ENCODE measurements at regions not wholly inside any gene's neighbourhood (a gene's known extent, or its start where the extent isn't known, plus 50 kb on each side); places are given as distances from the start of the nearest gene placed in this dataset.

DNA sequence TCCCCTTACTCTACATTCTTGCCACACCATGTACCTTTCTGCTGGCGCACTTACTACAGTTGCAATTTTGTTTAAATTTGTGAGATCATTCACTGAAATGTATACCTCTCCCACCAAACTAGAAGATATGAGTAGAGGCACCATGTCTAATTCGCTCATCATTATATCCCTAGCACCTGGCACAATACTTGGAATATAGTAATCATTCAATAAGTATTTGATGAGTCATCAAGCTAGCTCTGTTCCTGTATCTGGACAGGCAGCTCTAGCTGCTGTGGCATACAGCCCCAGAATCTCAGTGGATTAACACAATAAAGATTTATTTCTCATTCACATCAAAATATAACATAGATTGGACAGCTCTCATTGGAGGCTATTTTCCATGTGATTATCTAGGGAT is 245.9 kb downstream of the IDS start:
- Histone ChIP-seq H3K27me3 (replicated peaks) (no peaks in the 10 kb centered on the region), H3K27ac (no peak overlapping the region), H3K36me3 (no peaks in the 10 kb centered on the region), H3K4me3 (no peak overlapping the region), H3K4me1 (replicated peaks) (no peaks in the 10 kb centered on the region), H3K9me3 (replicated peaks) (no peaks in the 10 kb centered on the region)
- DNase-seq (ENCODE audit: low read depth in 1 of 2, low spot score in 2 of 2), result no peak

DNA sequence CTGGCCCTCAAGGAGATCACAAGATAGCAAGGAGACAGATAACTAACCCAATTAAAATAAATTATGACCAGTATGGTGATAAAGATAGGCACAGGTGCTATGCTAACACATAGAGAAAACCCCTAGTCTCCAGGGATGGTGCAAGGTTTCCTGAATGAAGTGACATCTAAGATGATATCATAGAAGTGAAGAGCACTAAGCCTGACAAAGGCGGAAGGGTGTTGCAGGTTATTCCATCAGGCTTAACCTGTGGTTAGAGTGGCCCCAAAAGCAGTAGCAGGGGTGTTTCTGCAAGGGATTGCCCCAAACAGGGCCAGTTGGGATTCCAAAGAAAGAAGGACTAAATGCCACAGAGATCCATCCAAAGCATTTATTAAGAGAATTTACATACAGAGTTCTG is 249.2 kb downstream of the IDS start:
- Histone ChIP-seq H3K36me3 (no peaks in the 10 kb centered on the region), H3K4me1 (replicated peaks) (no peaks in the 10 kb centered on the region), H3K9me3 (replicated peaks) (no peaks in the 10 kb centered on the region), H3K27me3 (replicated peaks) (no peaks in the 10 kb centered on the region), H3K4me3 (no peak overlapping the region), H3K27ac (no peak overlapping the region)
- no peak for DNase-seq (ENCODE audit: low read depth in 1 of 2, low spot score in 2 of 2)

GRCh38 chrX:149248073-149248625 is 257.0 kb downstream of the IDS start:
- Histone ChIP-seq H3K36me3 (no peaks in the 10 kb centered on the region), H3K27me3 (replicated peaks) (no peaks in the 10 kb centered on the region), H3K4me3 (no peak overlapping the region), H3K27ac (no peak overlapping the region), H3K4me1 (replicated peaks) (no peaks in the 10 kb centered on the region), H3K9me3 (replicated peaks) (no peaks in the 10 kb centered on the region)
- DNase-seq (ENCODE audit: low read depth in 1 of 2, low spot score in 2 of 2), result no peak

GRCh38 chrX:149230689-149231088 is 274.4 kb downstream of the IDS start:
- H3K9me3 ChIP-seq (replicated peaks), result no peaks in the 10 kb centered on the region
- no peak for DNase-seq (ENCODE audit: low read depth in 1 of 2, low spot score in 2 of 2)
- H3K4me3 ChIP-seq, result no peak overlapping the region
- H3K4me1 ChIP-seq (replicated peaks), result no peaks in the 10 kb centered on the region
- no peak overlapping the region for H3K27ac ChIP-seq
- H3K27me3 ChIP-seq (replicated peaks), result no peaks in the 10 kb centered on the region
- no peaks in the 10 kb centered on the region for H3K36me3 ChIP-seq

- no peak for DNase-seq (ENCODE audit: low read depth in 1 of 2, low spot score in 2 of 2)
- H3K27ac ChIP-seq, result no peak overlapping the region
- no peak overlapping the region for H3K4me3 ChIP-seq
- no peaks in the 10 kb centered on the region for H3K27me3 ChIP-seq (replicated peaks)
- no peaks in the 10 kb centered on the region for H3K4me1 ChIP-seq (replicated peaks)
- no peaks in the 10 kb centered on the region for H3K36me3 ChIP-seq
- no peaks in the 10 kb centered on the region for H3K9me3 ChIP-seq (replicated peaks)
These were observed 281.3 kb downstream of the IDS start for GRCh38 chrX:149223854-149224253.

DNA sequence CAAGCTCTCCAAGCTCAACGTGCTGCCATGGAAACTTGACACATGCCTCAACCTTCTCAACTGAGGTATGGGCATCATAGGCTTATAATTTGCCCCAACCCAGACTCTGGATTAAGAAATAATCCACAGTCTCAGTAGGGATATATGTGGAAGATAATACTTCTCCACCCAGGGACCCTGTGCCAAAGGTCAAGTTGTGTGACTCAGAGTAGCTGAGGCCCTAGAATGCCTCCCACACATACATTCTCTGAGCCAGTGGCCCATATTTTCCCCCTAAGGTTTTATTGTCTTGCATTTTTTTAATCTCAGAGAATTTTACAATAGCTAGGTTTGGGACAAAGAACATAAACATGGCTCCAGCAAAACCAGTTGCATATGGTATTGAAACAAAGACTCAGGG is 283.1 kb downstream of the IDS start:
- H3K4me3 ChIP-seq, result no peak overlapping the region
- no peaks in the 10 kb centered on the region for H3K9me3 ChIP-seq (replicated peaks)
- H3K27ac ChIP-seq, result no peak overlapping the region
- DNase-seq (ENCODE audit: low read depth in 1 of 2, low spot score in 2 of 2), result no peak
- H3K4me1 ChIP-seq (replicated peaks), result no peaks in the 10 kb centered on the region
- H3K27me3 ChIP-seq (replicated peaks), result no peaks in the 10 kb centered on the region
- H3K36me3 ChIP-seq, result no peaks in the 10 kb centered on the region

DNA sequence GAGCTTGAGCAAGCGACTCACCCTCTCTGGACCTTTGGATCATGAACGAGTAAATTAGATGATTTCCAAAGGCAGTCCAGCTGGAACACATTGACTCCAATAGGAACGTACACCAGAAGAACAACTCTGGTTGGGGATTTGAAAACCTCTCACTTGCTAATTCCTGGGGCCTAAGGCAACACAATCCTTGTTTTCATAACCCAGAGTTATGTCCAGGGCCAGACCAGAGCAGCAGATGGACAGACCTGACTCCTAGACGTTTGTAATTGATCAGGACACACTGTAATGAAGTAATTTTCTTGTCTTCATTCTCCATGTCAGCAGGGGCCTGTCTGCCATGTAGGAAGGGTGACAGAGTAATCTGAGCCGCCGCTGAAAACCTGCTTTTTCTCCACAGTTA is 283.9 kb downstream of the IDS start:
- no peak overlapping the region for H3K27ac ChIP-seq
- no peaks in the 10 kb centered on the region for H3K4me1 ChIP-seq (replicated peaks)
- DNase-seq (ENCODE audit: low read depth in 1 of 2, low spot score in 2 of 2), result no peak
- H3K27me3 ChIP-seq (replicated peaks), result no peaks in the 10 kb centered on the region
- H3K36me3 ChIP-seq, result no peaks in the 10 kb centered on the region
- H3K9me3 ChIP-seq (replicated peaks), result no peaks in the 10 kb centered on the region
- H3K4me3 ChIP-seq, result no peak overlapping the region

DNA sequence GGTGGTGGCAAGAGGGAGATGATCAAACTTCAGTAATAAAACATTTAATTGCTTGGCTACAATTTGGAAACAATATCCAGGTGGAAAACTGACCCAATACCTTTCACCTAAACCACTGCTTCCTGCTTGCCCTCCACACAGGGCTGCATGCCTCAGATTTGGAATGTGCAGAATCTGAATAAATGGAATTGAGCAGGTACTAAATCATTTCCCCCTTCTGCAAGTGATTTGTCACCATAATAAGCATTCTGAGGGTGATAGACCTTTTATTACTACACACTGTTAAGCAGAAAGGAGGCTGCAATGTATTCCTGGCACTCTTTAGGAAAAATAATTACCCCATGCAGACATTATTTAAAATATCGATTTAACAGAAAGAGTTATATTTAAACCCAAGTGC is 291.8 kb downstream of the IDS start:
- DNase-seq (ENCODE audit: low read depth in 1 of 2, low spot score in 2 of 2), result no peak
- no peak overlapping the region for H3K4me3 ChIP-seq
- H3K27me3 ChIP-seq (replicated peaks), result no peaks in the 10 kb centered on the region
- no peak overlapping the region for H3K27ac ChIP-seq
- H3K36me3 ChIP-seq, result no peaks in the 10 kb centered on the region
- H3K4me1 ChIP-seq (replicated peaks), result no peaks in the 10 kb centered on the region
- H3K9me3 ChIP-seq (replicated peaks), result no peaks in the 10 kb centered on the region

DNA sequence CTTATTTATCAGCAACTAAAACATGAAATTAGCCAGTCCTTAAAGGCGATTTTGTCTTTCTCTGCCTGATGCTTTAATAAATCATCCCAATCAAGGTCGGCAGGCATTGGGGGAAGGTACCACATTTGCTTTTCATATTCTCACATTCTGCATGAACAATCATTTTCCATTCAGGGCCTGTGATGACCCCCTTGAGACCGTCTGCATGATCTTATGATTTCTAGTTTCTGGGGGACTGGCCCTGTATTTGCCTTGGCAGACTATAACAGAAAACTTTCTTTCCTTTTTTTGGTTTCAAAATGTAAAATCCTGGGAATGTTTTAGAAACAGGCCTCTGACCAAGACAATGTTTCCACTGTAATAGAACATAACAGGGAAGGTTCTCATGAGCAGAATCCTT is 296.8 kb downstream of the IDS start:
- H3K36me3 ChIP-seq, result no peaks in the 10 kb centered on the region

GRCh38 chrX:149207518-149207917 is 297.6 kb downstream of the IDS start:
- Histone ChIP-seq H3K9me3 (replicated peaks) (no peaks in the 10 kb centered on the region), H3K27me3 (replicated peaks) (no peaks in the 10 kb centered on the region), H3K36me3 (no peaks in the 10 kb centered on the region), H3K4me3 (no peak overlapping the region), H3K4me1 (replicated peaks) (no peaks in the 10 kb centered on the region), H3K27ac (no peak overlapping the region)
- no peak for DNase-seq (ENCODE audit: low read depth in 1 of 2, low spot score in 2 of 2)

More for the DNA sequence above, 296.8 kb downstream of the IDS start:
- Histone ChIP-seq H3K4me1 (replicated peaks) (no peaks in the 10 kb centered on the region), H3K4me3 (no peak overlapping the region), H3K9me3 (replicated peaks) (no peaks in the 10 kb centered on the region), H3K27ac (no peak overlapping the region), H3K27me3 (replicated peaks) (no peaks in the 10 kb centered on the region)
- no peak for DNase-seq (ENCODE audit: low read depth in 1 of 2, low spot score in 2 of 2)

- Histone ChIP-seq H3K4me3 (no peak overlapping the region), H3K9me3 (replicated peaks) (no peaks in the 10 kb centered on the region), H3K27ac (no peak overlapping the region), H3K27me3 (replicated peaks) (no peaks in the 10 kb centered on the region), H3K36me3 (no peaks in the 10 kb centered on the region), H3K4me1 (replicated peaks) (no peaks in the 10 kb centered on the region)
- DNase-seq (ENCODE audit: low read depth in 1 of 2, low spot score in 2 of 2), result no peak
These were observed 299.2 kb downstream of the IDS start for GRCh38 chrX:149205937-149206336.

- no peak overlapping the region for H3K27ac ChIP-seq
- no peaks in the 10 kb centered on the region for H3K27me3 ChIP-seq (replicated peaks)
- no peaks in the 10 kb centered on the region for H3K9me3 ChIP-seq (replicated peaks)
- H3K4me1 ChIP-seq (replicated peaks), result no peaks in the 10 kb centered on the region
- H3K4me3 ChIP-seq, result no peak overlapping the region
- DNase-seq (ENCODE audit: low read depth in 1 of 2, low spot score in 2 of 2), result no peak
- no peaks in the 10 kb centered on the region for H3K36me3 ChIP-seq
These were observed 300.0 kb downstream of the IDS start for GRCh38 chrX:149205081-149205480.

DNA sequence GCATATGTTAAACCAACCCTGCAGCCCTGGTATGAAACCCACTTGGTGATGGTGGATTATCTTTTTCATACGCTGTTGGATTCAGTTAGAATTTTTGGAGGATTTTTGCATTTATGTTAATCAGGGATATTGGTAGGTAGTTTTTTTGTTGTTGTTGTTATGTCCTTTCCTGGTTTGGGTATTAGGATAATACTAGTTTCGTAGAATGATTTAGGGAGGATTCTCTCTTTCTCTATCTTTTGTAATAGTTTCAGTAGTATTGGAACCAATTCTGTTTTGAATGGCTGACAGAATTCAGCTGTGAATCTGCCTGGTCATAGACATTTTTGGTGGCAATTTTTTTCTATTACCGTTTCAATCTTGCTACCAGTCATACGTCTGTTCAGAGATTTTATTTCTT is 305.4 kb downstream of the IDS start:
- H3K4me3 ChIP-seq, result no peak overlapping the region
- DNase-seq (ENCODE audit: low read depth in 1 of 2, low spot score in 2 of 2), result no peak
- no peaks in the 10 kb centered on the region for H3K27me3 ChIP-seq (replicated peaks)
- H3K9me3 ChIP-seq (replicated peaks), result no peaks in the 10 kb centered on the region
- H3K4me1 ChIP-seq (replicated peaks), result no peaks in the 10 kb centered on the region
- no peaks in the 10 kb centered on the region for H3K36me3 ChIP-seq
- no peak overlapping the region for H3K27ac ChIP-seq

- H3K9me3 ChIP-seq (replicated peaks), result no peaks in the 10 kb centered on the region
- DNase-seq (ENCODE audit: low read depth in 1 of 2, low spot score in 2 of 2), result no peak
- no peak overlapping the region for H3K4me3 ChIP-seq
- no peaks in the 10 kb centered on the region for H3K36me3 ChIP-seq
- no peak overlapping the region for H3K27ac ChIP-seq
- H3K4me1 ChIP-seq (replicated peaks), result no peaks in the 10 kb centered on the region
- H3K27me3 ChIP-seq (replicated peaks), result no peaks in the 10 kb centered on the region
These were observed 305.9 kb downstream of the IDS start for GRCh38 chrX:149198980-149199732.

DNA sequence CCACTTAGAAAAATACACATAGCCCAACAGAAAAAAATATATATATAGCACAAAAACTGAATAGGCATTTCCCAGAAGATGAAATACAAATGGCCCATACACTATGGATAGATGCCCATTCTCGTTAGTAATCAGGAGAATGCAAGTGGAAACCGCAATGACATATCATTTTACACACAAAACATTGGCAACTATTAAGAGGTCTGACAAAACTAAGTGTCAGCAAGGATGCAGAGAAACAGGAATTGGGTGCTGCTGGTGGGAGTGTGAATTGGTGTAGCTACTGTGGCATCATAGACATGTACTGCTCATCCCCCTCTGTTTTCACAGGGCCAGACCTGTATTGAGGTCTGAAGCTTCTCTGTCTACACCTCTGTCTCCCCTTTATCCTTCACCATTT is 320.0 kb downstream of the IDS start:
- H3K36me3 ChIP-seq, result no peaks in the 10 kb centered on the region
- H3K4me3 ChIP-seq, result no peak overlapping the region
- no peak for DNase-seq (ENCODE audit: low read depth in 1 of 2, low spot score in 2 of 2)
- no peak overlapping the region for H3K27ac ChIP-seq
- no peaks in the 10 kb centered on the region for H3K27me3 ChIP-seq (replicated peaks)
- no peaks in the 10 kb centered on the region for H3K4me1 ChIP-seq (replicated peaks)
- no peaks in the 10 kb centered on the region for H3K9me3 ChIP-seq (replicated peaks)
